ENCODE measurements at regions not wholly inside any gene's neighbourhood (a gene's known extent, or its start where the extent isn't known, plus 50 kb on each side); places are given as distances from the start of the nearest gene placed in this dataset.

GRCh38 chr13:90769387-90769786 is 578.1 kb upstream of the MIR17HG start (continued):
- TF ChIP-seq ZBTB33 (CRISPR knock-in tag; IDR thresholded peaks at IDR 0.05), result no peak
- peak; percentile 10 for TF ChIP-seq PRDM10 (IDR thresholded peaks at IDR 0.05; ENCODE audit: partially characterized antibody)
- TF ChIP-seq TCF3 (CRISPR knock-in tag; IDR thresholded peaks at IDR 0.05), result no peak
- TF ChIP-seq NEUROD1 (IDR thresholded peaks at IDR 0.05; ENCODE audit: borderline replicate concordance, low read depth, low read length, partially characterized antibody), result no peak

GRCh38 chr13:90770334-90770733 is 577.2 kb upstream of the MIR17HG start:
- Histone ChIP-seq H3K27me3 (ENCODE audit: control insufficient read depth in 2 of 2, insufficient read depth in 2 of 2, low read length in 2 of 2) (no peaks in the 10 kb centered on the region), H3K79me2 (ENCODE audit: control insufficient read depth, insufficient read depth, low read length) (no peaks in the 10 kb centered on the region), H3K9me1 (ENCODE audit: control insufficient read depth, insufficient read depth, low read length) (no peaks in the 10 kb centered on the region), H3K36me3 (ENCODE audit: control insufficient read depth, insufficient read depth, low read length) (no peaks in the 10 kb centered on the region), H3K4me1 (replicated peaks in 1 of 2; ENCODE audit: control insufficient read depth in 2 of 2, insufficient read depth in 2 of 2, low read length in 2 of 2) (no peaks in the 10 kb centered on the region), H3K27ac (ENCODE audit: extremely low read depth, low read depth, low read length) (no peak overlapping the region), H3K4me3 (no peak overlapping the region), H3K9ac (ENCODE audit: insufficient read depth in 1 of 2, low read depth in 2 of 2, low read length in 2 of 2) (no peak overlapping the region), H3K9me3 (replicated peaks; ENCODE audit: control insufficient read depth, insufficient read depth, low read depth, low read length) (no peaks in the 10 kb centered on the region), H4K20me1 (replicated peaks; ENCODE audit: control insufficient read depth, insufficient read depth, low read length) (no peaks in the 10 kb centered on the region), H2AFZ (ENCODE audit: low read depth, low read length) (no peak overlapping the region), H3K4me2 (ENCODE audit: insufficient read depth, low read length) (no peak overlapping the region)
- 3% methylated on average over 3 of the region's 3 CpGs for WGBS (ENCODE audit: insufficient coverage, low coverage, missing lambda C conversion rate)
- TF ChIP-seq STAG1 (CRISPR knock-in tag; IDR thresholded peaks at IDR 0.05; ENCODE audit: borderline replicate concordance) (no peak), ELF2 (CRISPR knock-in tag; IDR thresholded peaks at IDR 0.05) (0 out of 2 replicates have a peak, but pooled peaks have one; percentile 19), POLR2H (tag; IDR thresholded peaks at IDR 0.05; ENCODE audit: low read depth) (0 out of 2 replicates have a peak, but pooled peaks have one; percentile 45)
- intact Hi-C loops (cut with micrococcal nuclease), result no loop called here
- FAIRE-seq (no peak), ATAC-seq (no peak), DNase-seq (ENCODE audit: extremely low read depth in 1 of 4, low spot score in 3 of 4) (no peak)
- in situ Hi-C loops (cut with MboI), result no loop called here
- no TSS peak for BruUV-seq (replicated peaks)
- CTCF ChIA-PET (ENCODE audit: low intra/inter-chr PET ratio), result no interaction called here
- POLR2A ChIA-PET, result interaction anchor here (1.5 kb wide), 1 partner anchor 10 kb away, joined by 3 read pairs; no protein-coding TSS in a partner anchor

All from K562 (cell line).